LNCAP (cell line): ENCODE measurements at regions not wholly inside any gene's neighbourhood (a gene's known extent, or its start where the extent isn't known, plus 50 kb on each side); places are given as distances from the start of the nearest gene placed in this dataset.

Experiments
- TF ChIP-seq, protein P1 (sequence below): fragments of 450-650 bp; IDR thresholded peaks from 2 replicates; pipeline ENCODE4 v1.5.1; 2017; ENCODE audit warnings: mild to moderate bottlenecking

DNA sequence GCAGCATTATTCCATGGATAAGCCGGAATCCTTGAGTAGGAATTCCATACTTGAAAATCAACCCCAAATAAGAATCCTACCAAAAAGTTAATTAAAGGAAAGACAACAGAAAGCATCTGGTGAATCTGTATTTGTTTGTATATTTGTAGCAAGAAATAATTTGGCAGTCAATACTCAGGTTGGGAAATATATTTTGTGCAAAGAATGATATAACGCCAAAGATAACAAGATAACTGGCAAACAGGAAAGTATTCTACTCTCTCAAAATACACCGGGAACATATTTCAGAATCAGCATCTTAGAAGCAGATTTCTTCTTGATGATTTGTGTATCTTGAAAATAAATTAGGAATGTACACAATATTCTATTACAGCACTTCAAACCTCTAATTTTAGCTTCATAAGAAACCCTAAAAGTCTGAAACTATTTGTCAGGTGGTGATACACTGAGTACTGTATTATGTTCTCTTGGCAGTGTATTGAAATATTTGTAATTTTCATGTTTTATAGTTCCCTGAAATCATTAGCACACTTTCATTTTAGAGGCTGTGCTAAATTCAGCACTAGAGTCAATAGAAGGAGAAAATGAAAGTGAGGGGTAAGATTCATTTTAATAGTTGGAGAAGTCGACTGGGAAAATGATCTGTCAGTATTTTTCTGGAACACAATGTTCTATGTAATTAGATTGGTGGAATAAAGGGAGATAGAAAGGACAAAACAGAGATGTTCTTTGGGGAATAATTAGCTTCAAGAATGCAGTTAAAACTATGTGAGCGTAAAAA, 879.7 kb upstream of the GJE1 start:
- TF ChIP-seq, protein P1, sequence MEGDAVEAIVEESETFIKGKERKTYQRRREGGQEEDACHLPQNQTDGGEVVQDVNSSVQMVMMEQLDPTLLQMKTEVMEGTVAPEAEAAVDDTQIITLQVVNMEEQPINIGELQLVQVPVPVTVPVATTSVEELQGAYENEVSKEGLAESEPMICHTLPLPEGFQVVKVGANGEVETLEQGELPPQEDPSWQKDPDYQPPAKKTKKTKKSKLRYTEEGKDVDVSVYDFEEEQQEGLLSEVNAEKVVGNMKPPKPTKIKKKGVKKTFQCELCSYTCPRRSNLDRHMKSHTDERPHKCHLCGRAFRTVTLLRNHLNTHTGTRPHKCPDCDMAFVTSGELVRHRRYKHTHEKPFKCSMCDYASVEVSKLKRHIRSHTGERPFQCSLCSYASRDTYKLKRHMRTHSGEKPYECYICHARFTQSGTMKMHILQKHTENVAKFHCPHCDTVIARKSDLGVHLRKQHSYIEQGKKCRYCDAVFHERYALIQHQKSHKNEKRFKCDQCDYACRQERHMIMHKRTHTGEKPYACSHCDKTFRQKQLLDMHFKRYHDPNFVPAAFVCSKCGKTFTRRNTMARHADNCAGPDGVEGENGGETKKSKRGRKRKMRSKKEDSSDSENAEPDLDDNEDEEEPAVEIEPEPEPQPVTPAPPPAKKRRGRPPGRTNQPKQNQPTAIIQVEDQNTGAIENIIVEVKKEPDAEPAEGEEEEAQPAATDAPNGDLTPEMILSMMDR: no peak

DNA sequence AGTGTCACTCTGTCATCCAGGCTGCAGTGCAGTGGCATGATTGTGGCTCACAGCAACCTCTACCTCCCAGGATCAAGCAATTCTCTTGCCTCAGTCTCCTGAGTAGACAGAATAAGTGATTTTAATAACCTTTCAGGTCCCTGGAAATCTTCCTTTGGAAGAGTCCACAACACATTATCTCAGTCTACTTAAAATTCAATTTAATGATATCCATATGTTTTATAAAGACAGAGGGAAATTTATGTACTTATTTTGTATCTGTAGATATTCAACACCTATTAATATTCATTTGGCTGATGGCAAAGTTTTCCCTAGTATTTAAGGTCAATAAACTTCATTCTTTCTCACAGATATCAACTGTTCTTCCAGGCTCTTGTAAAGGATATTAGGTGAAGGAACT, 881.4 kb upstream of the GJE1 start:
- TF ChIP-seq, protein P1: no peak

DNA sequence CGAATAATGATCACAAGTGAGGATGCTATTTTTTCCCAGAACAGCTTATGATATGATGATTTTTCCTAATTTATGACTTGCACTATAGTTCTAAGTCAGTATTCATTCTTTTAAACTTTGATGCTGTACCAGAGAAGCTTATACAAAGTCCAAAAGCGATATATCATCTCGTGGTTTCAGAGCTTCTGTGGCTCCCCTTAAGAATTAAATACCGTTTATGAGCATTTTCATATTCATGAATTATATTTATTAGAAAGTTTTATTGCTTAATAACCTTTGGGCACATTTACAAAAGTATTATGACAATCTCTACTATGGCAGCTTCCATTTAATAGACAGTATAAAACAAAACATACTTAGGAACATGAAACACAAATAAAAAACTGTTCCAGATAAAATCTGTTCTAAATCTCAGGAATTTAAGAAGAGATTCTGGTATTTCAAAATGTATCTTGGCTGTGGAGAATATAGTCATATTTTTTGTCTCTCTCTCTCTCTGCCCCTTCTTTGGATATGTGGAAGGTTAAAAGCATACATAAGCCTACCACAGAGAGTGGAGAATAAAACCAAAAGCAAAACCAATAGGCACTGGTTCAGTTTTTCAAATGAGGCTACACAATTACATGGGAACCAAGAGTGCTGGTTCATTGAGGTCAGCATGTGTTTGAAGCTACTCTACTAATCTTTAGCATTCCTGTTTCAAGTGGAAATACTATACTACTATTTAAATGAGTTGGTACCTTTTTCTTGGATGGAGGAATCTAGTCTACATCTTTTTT, 884.5 kb upstream of the GJE1 start:
- TF ChIP-seq, protein P1: no peak

DNA sequence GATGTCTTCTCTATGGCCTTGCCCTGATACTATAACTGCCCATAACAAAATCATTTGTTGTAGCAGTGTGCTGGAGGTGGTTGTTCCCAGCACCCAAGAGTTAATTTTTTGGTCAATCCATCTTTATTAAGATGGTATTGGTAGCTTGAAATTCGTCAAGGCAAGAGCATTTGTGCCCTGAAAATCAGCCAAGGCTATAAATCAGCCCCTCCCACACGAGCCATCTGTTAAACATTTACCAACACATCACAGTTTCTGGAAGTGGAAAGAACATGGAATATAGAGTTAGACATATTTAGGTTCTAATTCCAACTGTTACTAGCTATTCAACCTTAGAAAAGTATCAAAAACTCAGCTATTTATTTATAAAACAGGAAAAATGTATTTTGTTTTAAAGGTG, 888.4 kb upstream of the GJE1 start:
- TF ChIP-seq, protein P1: no peak

DNA sequence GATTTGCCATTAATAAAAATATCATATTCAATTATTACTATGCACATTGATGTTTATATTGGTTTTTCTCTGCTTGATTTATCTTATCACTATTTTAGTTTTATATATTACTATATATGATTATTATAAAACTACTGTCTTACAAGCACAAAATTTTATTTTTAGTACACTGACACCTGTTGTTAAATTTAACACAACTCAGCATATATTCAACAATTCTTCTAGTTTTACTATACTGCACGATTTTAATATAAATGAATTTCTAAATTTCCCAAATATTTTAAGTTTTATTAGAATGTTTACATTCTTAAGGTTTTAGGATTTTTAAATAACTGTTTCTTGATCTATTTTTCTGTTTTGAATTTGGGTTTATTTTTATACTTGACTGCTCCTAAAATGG, 889.8 kb upstream of the GJE1 start:
- TF ChIP-seq, protein P1: no peak

DNA sequence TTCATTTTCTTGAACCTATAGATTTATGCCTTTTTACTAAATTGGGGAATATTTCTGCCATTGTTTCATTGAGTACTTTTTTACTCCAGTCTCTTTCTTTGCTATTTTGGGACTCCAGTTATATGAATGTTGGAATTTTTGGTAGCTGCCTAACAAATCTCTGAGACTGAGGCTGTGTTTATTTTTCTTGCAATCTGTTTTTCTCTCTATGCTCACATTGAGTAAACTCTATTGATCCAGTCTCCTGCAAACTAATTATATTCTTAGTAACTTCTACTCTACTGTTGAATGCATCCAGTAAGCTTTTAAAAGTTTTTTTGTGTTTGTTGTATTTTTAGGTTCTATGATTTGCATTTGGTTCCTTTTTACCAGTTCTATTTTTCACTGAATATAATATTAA, 903.4 kb upstream of the GJE1 start:
- TF ChIP-seq, protein P1: no peak

DNA sequence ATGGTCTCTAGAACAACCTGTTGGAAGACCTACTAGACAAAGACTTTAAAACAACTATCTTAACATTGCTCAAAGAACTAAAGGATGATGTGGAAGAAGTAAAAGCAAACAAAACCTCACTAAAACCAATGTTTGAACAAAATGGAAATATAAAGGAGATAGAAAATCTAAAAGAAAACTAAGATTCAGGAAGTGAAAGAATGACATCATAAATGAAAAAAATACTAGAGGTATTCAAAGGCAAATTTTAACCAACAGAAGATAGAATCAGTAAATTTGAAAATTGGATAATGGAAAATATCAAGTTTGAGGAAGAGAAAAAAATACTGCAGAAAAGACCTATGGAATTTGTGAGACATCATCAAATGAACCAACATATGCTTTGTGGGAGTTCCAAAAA, 914.1 kb upstream of the GJE1 start:
- TF ChIP-seq, protein P1: no peak
